SH-SY5Y (cell line): ENCODE measurements at regions not wholly inside any gene's neighbourhood (a gene's known extent, or its start where the extent isn't known, plus 50 kb on each side); places are given as distances from the start of the nearest gene placed in this dataset.

Experiments used
- GATA2 ChIP-seq: IDR thresholded peaks from 2 replicates; pipeline ENCODE4 v1.6.1; 2011; ENCODE audit warnings: mild to moderate bottlenecking, low read depth, low read length
- GATA3 ChIP-seq: IDR thresholded peaks from 2 replicates; pipeline ENCODE4 v1.6.1; 2011; ENCODE audit warnings: low read depth, mild to moderate bottlenecking, low read length, moderate library complexity

- TF ChIP-seq GATA2 (no peak), GATA3 (no peak)
Observed at GRCh38 chr7:133195868-133196267, 57.0 kb upstream of the EXOC4 start.
